ENCODE measurements at regions not wholly inside any gene's neighbourhood (a gene's known extent, or its start where the extent isn't known, plus 50 kb on each side); places are given as distances from the start of the nearest gene placed in this dataset.
A peak's percentile ranks its signal among the peaks of the same experiment; 100 is the strongest.

GRCh38 chr3:159559771-159560170, 428.9 kb upstream of the IL12A start:
- DNase-seq: no peak

- DNase-seq: no peak
Observed at GRCh38 chr3:159560214-159560979, 428.2 kb upstream of the IL12A start.

- DNase-seq: no peak
Observed at GRCh38 chr3:159565313-159565712, 423.3 kb upstream of the IL12A start.

GRCh38 chr3:159583662-159584061, 405.0 kb upstream of the IL12A start:
- DNase-seq: no peak

GRCh38 chr3:159584421-159584820, 404.2 kb upstream of the IL12A start:
- DNase-seq: no peak

- peak; percentile 28 for DNase-seq
Observed at GRCh38 chr3:159586571-159587202, 401.9 kb upstream of the IL12A start.

- DNase-seq: no peak
Observed at GRCh38 chr3:159593927-159594605, 394.6 kb upstream of the IL12A start.

GRCh38 chr3:159600291-159600690, 388.3 kb upstream of the IL12A start:
- no peak for DNase-seq

GRCh38 chr3:159604151-159604581, 384.5 kb upstream of the IL12A start:
- no peak for DNase-seq

GRCh38 chr3:159605101-159605500, 383.5 kb upstream of the IL12A start:
- DNase-seq: no peak

- DNase-seq: no peak
Observed at GRCh38 chr3:159605776-159606175, 382.9 kb upstream of the IL12A start.

- no peak for DNase-seq
Observed at GRCh38 chr3:159607856-159608255, 380.8 kb upstream of the IL12A start.

GRCh38 chr3:159608311-159608710, 380.3 kb upstream of the IL12A start:
- no peak for DNase-seq

GRCh38 chr3:159609625-159610024, 379.0 kb upstream of the IL12A start:
- no peak for DNase-seq

GRCh38 chr3:159616234-159616825, 372.3 kb upstream of the IL12A start:
- peak; percentile 41 for DNase-seq

- DNase-seq: no peak
Observed at GRCh38 chr3:159619341-159619885, 369.2 kb upstream of the IL12A start.

- DNase-seq: no peak
Observed at GRCh38 chr3:159620281-159620680, 368.4 kb upstream of the IL12A start.

- no peak for DNase-seq
Observed at GRCh38 chr3:159620873-159621272, 367.8 kb upstream of the IL12A start.

- no peak for DNase-seq
Observed at GRCh38 chr3:159624616-159625015, 364.0 kb upstream of the IL12A start.

GRCh38 chr3:159625594-159625993, 363.0 kb upstream of the IL12A start:
- DNase-seq: no peak

- no peak for DNase-seq
Observed at GRCh38 chr3:159626598-159626997, 362.0 kb upstream of the IL12A start.

- DNase-seq: no peak
Observed at GRCh38 chr3:159627229-159627628, 361.4 kb upstream of the IL12A start.

- DNase-seq: no peak
Observed at GRCh38 chr3:159627634-159628033, 361.0 kb upstream of the IL12A start.

Data from NCI-H2171 treated with DMSO at 0.1 percent for 48 hours (cell line).